Mesothelial cell of epicardium (in vitro differentiated cells): ENCODE measurements at regions not wholly inside any gene's neighbourhood (a gene's known extent, or its start where the extent isn't known, plus 50 kb on each side); places are given as distances from the start of the nearest gene placed in this dataset.

Experiments
- DNase-seq, 2 experiments: peaks; one replicate each; pipeline ENCODE4 v3.0.0; 2021; ENCODE audit warnings: low spot score in 2 of 2; ENCODE audit not compliant: unreplicated experiment in 2 of 2
- H3K27ac Mint-ChIP-seq: 2 replicates; pipeline ENCODE4 v1.8.0; 2021; ENCODE audit warnings: mixed read lengths
- H3K27me3 Mint-ChIP-seq: 2 replicates; pipeline ENCODE4 v1.8.0; 2021; ENCODE audit warnings: low read depth, mixed read lengths
- H3K36me3 Mint-ChIP-seq: 2 replicates; pipeline ENCODE4 v1.8.0; 2021; ENCODE audit warnings: mixed read lengths
- H3K4me1 Mint-ChIP-seq: 2 replicates; pipeline ENCODE4 v1.8.0; 2021; ENCODE audit warnings: mixed read lengths
- H3K4me3 Mint-ChIP-seq: 2 replicates; pipeline ENCODE4 v1.8.0; 2021; ENCODE audit warnings: mild to moderate bottlenecking, moderate library complexity, mixed read lengths
- H3K9me3 Mint-ChIP-seq: 2 replicates; pipeline ENCODE4 v1.8.0; 2021; ENCODE audit warnings: mixed read lengths
- CTCF ChIP-seq: fragments of 200-600 bp; sonication (generic); IDR thresholded peaks from one replicate; pipeline ENCODE4 v1.5.0; 2021; ENCODE audit warnings: antibody characterized with exemption; ENCODE audit not compliant: unreplicated experiment

DNA sequence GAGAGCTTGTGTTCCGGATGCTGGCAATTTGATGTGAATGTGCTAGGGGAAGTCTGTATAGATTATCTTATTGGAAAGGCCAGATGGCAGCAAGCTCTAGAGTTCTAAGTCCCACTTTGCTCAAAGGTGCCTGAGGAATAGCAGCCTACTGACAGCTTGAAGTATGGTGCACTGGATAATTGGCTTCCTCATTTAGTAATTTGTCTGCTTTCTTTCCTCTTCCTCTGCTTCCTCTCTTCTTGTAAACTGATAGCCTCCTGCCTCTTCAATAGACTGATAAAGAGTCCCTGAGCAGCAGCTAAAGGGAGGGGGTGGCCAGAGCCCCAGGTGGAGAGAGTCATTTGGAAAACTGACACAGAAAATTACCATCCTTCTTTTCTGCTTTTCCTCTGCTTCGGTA is 177.3 kb downstream of the FGF1 start:
- no peak overlapping the region for H3K4me3 Mint-ChIP-seq
- H3K27ac Mint-ChIP-seq, result no peak overlapping the region
- peaks cover 8% of the 10 kb centered on the region for H3K27me3 Mint-ChIP-seq
- DNase-seq, result no peak
- no peaks in the 10 kb centered on the region for H3K36me3 Mint-ChIP-seq
- TF ChIP-seq CTCF, result no peak
- H3K4me1 Mint-ChIP-seq, result peaks cover 25% of the 10 kb centered on the region
- H3K9me3 Mint-ChIP-seq, result no peaks in the 10 kb centered on the region

- H3K36me3 Mint-ChIP-seq, result no peaks in the 10 kb centered on the region
- peaks cover 25% of the 10 kb centered on the region for H3K4me1 Mint-ChIP-seq
- no peak for TF ChIP-seq CTCF
- DNase-seq, result no peak
- H3K27ac Mint-ChIP-seq, result peak overlapping the region; percentile 22
- H3K27me3 Mint-ChIP-seq, result peaks cover 8% of the 10 kb centered on the region
- H3K9me3 Mint-ChIP-seq, result no peaks in the 10 kb centered on the region
- no peak overlapping the region for H3K4me3 Mint-ChIP-seq
These were observed 178.1 kb downstream of the FGF1 start for GRCh38 chr5:142507531-142508372.

- no peak for TF ChIP-seq CTCF
- no peaks in the 10 kb centered on the region for H3K9me3 Mint-ChIP-seq
These were observed 179.1 kb downstream of the FGF1 start for GRCh38 chr5:142506756-142507155.

DNA sequence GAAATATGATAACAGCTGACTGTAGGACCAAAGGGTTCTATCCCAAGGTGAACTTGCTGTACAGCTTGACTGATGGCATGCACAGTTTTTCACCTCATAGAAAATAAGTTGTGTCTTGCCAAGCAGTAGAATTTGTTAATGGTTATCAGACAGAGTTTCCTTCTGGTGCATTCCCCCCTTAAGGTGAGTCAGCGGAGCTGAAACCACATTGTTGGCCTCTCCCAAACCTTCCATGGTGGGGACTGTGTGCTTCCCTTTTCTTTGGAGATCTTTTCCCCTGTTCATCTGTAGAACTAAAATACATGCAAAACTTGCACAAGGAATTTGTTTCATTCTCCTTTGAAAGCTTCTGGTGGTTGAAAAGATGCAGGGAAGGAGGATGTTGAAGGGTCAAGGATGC is 179.8 kb downstream of the FGF1 start:
- Mint-ChIP-seq H3K4me3 (no peak overlapping the region), H3K9me3 (no peaks in the 10 kb centered on the region), H3K4me1 (peaks cover 23% of the 10 kb centered on the region), H3K27ac (no peak overlapping the region), H3K36me3 (no peaks in the 10 kb centered on the region), H3K27me3 (peaks cover 8% of the 10 kb centered on the region)
- no peak for DNase-seq
- no peak for TF ChIP-seq CTCF

More at GRCh38 chr5:142506756-142507155, 179.1 kb downstream of the FGF1 start:
- H3K36me3 Mint-ChIP-seq, result no peaks in the 10 kb centered on the region
- peaks cover 23% of the 10 kb centered on the region for H3K4me1 Mint-ChIP-seq
- H3K27ac Mint-ChIP-seq, result no peak overlapping the region
- peaks cover 8% of the 10 kb centered on the region for H3K27me3 Mint-ChIP-seq
- no peak for DNase-seq
- H3K4me3 Mint-ChIP-seq, result no peak overlapping the region

DNA sequence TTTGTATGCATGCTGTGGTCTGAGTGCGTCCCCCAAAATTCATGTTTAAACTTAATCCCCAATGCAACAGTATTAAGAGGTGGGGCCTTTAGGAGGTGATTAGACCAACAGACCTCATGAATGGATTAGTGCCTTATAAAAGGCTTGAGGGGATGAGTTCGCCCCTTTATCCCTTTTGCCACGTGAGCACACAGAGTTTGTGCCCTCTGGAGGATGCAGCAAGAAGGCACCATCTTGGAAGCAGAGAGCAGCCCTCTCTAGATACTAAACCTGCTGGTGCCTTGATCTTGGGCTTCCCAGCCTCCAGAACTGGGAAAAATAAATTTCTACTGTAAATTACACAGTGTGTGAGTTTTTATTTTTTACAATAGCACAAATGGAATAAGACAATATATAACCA is 177.1 kb upstream of the SPRY4 start:
- Mint-ChIP-seq H3K4me1 (no peaks in the 10 kb centered on the region), H3K27me3 (peaks cover 6% of the 10 kb centered on the region), H3K9me3 (no peaks in the 10 kb centered on the region), H3K4me3 (no peak overlapping the region), H3K36me3 (no peaks in the 10 kb centered on the region), H3K27ac (no peak overlapping the region)
- TF ChIP-seq CTCF, result no peak
- no peak for DNase-seq
